ENCODE measurements at regions not wholly inside any gene's neighbourhood (a gene's known extent, or its start where the extent isn't known, plus 50 kb on each side); places are given as distances from the start of the nearest gene placed in this dataset.

GRCh38 chr3:5479229-5479799 is 291.8 kb downstream of the EDEM1 start:
- no peak for TF ChIP-seq CTCF (conservative IDR thresholded peaks at IDR 0.05; ENCODE audit: low read depth, low read length)
- no peak for DNase-seq (ENCODE audit: low read depth)
- no peak overlapping the region for H3K4me3 ChIP-seq (ENCODE audit: low read depth, low read length)

DNA sequence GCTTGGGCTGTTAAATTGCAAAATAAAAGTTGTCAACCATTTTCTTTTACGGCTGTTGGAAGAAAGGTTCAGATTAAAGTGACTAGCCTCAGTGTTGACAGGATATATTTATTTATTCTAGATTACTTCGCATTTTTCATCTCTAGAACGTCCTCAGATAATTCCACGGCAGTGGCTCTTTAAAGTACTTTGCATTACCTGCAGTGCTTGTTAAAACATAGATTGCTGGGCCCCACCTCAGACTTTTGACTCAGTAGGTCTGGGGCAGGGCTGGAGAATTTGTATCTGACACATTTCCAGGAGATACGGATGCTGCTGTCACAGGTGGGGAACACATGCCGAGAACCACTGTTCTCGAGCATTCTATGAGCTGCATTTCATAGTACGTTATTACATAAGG is 292.7 kb downstream of the EDEM1 start:
- no peak overlapping the region for H3K4me3 ChIP-seq (ENCODE audit: low read depth, low read length)
- no peak for TF ChIP-seq CTCF (conservative IDR thresholded peaks at IDR 0.05; ENCODE audit: low read depth, low read length)
- DNase-seq (ENCODE audit: low read depth), result no peak

GRCh38 chr3:5485427-5485826 is 297.9 kb downstream of the EDEM1 start:
- DNase-seq (ENCODE audit: low read depth), result no peak
- no peak for TF ChIP-seq CTCF (conservative IDR thresholded peaks at IDR 0.05; ENCODE audit: low read depth, low read length)
- no peak overlapping the region for H3K4me3 ChIP-seq (ENCODE audit: low read depth, low read length)

DNA sequence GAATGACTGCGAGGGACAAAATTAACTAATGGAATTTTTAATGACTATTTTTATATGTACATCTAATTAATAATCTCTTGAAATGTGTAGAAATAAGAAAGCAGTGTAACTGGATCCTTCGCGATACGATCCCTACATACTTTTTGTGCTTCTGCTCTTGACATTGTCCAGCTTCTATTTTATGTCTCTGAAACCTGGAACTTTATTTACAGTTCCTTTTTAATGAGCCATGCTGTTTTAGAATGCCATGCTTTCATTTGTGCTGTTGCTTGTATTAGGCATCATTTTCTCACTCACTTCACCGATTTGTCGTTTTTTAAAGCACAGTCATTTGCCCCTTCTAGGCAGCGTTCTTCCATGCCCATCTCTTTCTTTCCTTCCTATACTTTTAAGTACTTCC is 301.3 kb downstream of the EDEM1 start:
- H3K4me3 ChIP-seq (ENCODE audit: low read depth, low read length), result no peak overlapping the region
- TF ChIP-seq CTCF (conservative IDR thresholded peaks at IDR 0.05; ENCODE audit: low read depth, low read length), result no peak

GRCh38 chr3:5489536-5489935 is 302.0 kb downstream of the EDEM1 start:
- no peak for TF ChIP-seq CTCF (conservative IDR thresholded peaks at IDR 0.05; ENCODE audit: low read depth, low read length)
- DNase-seq (ENCODE audit: low read depth), result no peak
- H3K4me3 ChIP-seq (ENCODE audit: low read depth, low read length), result no peak overlapping the region

More for the DNA sequence above, 301.3 kb downstream of the EDEM1 start:
- no peak for DNase-seq (ENCODE audit: low read depth)

- TF ChIP-seq CTCF (conservative IDR thresholded peaks at IDR 0.05; ENCODE audit: low read depth, low read length), result no peak
- DNase-seq (ENCODE audit: low read depth), result no peak
- H3K4me3 ChIP-seq (ENCODE audit: low read depth, low read length), result no peak overlapping the region
These were observed 307.5 kb downstream of the EDEM1 start for GRCh38 chr3:5494905-5495519.

DNA sequence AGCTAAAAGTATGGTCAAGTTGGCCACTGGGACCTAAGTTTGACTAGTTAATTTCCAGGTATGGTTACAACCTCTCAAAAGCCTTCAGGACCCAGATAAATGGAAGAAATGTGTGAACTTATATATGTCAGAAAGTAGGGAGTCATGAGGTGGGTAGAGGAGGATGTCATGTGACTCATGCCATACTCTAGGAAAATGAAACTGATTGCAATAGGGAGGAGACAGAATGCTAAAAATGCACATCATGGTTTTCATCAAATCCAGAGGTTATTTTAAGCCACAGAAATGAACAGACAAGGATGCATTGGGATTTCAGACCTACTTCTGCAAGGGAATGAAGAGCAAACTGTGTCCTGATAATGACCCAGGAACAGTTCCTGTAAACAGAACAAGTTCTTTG is 310.0 kb downstream of the EDEM1 start:
- no peak overlapping the region for H3K4me3 ChIP-seq (ENCODE audit: low read depth, low read length)
- DNase-seq (ENCODE audit: low read depth), result no peak
- no peak for TF ChIP-seq CTCF (conservative IDR thresholded peaks at IDR 0.05; ENCODE audit: low read depth, low read length)
